ENCODE measurements at regions not wholly inside any gene's neighbourhood (a gene's known extent, or its start where the extent isn't known, plus 50 kb on each side); places are given as distances from the start of the nearest gene placed in this dataset.

DNA sequence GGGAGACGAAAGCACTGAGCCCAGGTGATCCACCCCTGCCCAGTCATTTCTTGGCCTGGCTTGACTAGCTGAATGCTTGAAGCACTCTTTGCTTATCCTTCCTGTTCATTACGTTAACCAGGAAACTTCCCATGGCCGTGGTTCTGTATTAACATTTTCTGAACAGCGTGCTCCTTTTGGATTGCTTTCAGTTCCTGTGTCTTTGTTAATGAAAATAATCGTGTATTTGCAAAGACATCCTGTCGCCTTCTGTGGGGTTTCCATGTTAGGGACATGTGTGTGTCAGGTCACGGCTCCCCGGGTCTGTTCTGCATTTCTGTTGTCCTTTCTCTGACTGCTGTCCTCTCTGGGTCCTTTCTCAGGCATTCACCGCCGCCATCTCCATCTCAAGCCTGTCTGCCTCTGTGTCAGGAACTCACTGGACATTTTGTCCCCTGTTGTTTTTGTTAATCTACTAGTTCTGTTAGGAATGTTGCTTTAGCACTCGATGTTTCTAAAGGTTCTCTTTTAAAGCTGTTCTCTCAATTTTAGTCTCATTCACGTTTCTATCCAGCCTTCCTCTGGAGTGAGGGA, 434.1 kb upstream of the HS6ST1 start:
- Histone ChIP-seq H3K4me1 (ENCODE audit: insufficient read depth, low read length) (no peaks in the 10 kb centered on the region), H3K9ac (ENCODE audit: low read depth, low read length) (no peak overlapping the region), H3K27ac (ENCODE audit: low read length) (no peak overlapping the region), H3K27me3 (ENCODE audit: insufficient read depth, low read length) (no peaks in the 10 kb centered on the region), H3K9me3 (ENCODE audit: insufficient read depth, low read depth, low read length) (no peaks in the 10 kb centered on the region), H3K4me3 (ENCODE audit: low read length) (no peak overlapping the region), H3K36me3 (ENCODE audit: insufficient read depth, low read depth, low read length) (no peaks in the 10 kb centered on the region)

DNA sequence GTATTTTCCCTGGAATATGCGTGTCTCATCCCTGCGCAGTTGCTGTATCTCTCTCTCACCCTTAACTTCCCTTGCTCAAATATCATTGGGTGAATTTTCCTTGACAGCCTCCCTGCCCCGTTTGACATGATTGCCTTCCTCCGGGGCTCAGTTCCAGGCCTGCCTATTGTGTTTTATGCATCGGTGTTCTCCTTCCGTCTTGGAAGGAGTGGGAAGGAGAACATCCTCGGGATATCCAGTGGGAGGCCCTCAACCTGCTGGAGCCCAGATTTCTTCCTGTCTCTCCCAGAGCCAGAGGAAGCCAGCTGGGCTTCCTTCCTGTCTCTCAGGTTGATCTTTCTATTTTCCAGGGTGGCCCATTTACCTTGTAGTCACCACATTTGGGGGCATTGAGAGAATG, 434.7 kb upstream of the HS6ST1 start:
- Histone ChIP-seq H3K9me3 (ENCODE audit: insufficient read depth, low read depth, low read length) (no peaks in the 10 kb centered on the region), H3K27me3 (ENCODE audit: insufficient read depth, low read length) (no peaks in the 10 kb centered on the region), H3K4me3 (ENCODE audit: low read length) (no peak overlapping the region), H3K27ac (ENCODE audit: low read length) (no peak overlapping the region), H3K4me1 (ENCODE audit: insufficient read depth, low read length) (no peaks in the 10 kb centered on the region), H3K36me3 (ENCODE audit: insufficient read depth, low read depth, low read length) (no peaks in the 10 kb centered on the region), H3K9ac (ENCODE audit: low read depth, low read length) (no peak overlapping the region)

DNA sequence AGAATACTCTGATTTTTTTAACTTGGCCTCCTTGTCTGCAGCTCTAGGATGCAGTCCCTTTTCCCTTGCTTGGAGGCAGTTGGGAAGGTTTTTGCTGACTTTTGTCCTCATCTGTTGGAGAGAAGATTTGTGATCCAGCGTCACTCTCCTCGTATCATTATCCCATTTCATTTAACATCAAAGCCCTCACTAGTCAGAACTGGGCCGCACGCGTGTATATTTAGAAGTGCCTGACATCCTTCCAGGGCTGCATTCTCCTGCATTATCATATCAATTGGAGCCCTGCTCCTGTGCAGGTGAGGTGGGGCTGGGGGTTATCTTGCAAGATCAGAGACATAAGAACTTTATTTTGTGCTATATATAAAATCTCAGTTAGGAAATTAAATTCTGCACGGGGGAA, 435.1 kb upstream of the HS6ST1 start:
- Histone ChIP-seq H3K36me3 (ENCODE audit: insufficient read depth, low read depth, low read length) (no peaks in the 10 kb centered on the region), H3K9ac (ENCODE audit: low read depth, low read length) (no peak overlapping the region), H3K4me1 (ENCODE audit: insufficient read depth, low read length) (no peaks in the 10 kb centered on the region), H3K27me3 (ENCODE audit: insufficient read depth, low read length) (no peaks in the 10 kb centered on the region), H3K4me3 (ENCODE audit: low read length) (no peak overlapping the region), H3K27ac (ENCODE audit: low read length) (no peak overlapping the region), H3K9me3 (ENCODE audit: insufficient read depth, low read depth, low read length) (no peaks in the 10 kb centered on the region)

DNA sequence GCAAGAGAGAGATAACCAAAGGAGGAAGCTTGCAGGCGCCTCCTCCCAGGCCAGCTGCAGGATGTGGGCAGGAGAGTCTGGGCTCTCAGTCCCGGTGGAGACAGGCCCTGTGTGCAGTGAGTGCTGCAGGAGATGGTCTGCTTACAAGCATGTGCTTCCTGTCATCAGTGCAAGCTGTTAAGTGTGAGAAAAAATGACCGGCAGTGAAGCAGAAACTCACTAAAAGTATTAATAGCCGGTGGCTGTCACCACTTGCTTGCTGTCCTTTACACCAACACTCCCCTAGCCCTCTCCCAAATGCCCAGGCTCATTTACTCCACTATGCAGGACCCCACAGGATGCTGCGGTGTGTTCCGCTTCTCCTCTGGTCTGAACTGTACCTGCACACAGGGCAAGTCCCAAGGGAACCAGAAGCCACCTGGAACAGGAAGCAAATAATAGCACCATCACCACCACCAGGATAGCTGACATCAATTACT, 435.6 kb upstream of the HS6ST1 start:
- no peaks in the 10 kb centered on the region for H3K9me3 ChIP-seq (ENCODE audit: insufficient read depth, low read depth, low read length)
- H3K9ac ChIP-seq (ENCODE audit: low read depth, low read length) = no peak overlapping the region
- no peak overlapping the region for H3K4me3 ChIP-seq (ENCODE audit: low read length)
- no peaks in the 10 kb centered on the region for H3K36me3 ChIP-seq (ENCODE audit: insufficient read depth, low read depth, low read length)
- no peaks in the 10 kb centered on the region for H3K4me1 ChIP-seq (ENCODE audit: insufficient read depth, low read length)
- H3K27me3 ChIP-seq (ENCODE audit: insufficient read depth, low read length) = no peaks in the 10 kb centered on the region
- H3K27ac ChIP-seq (ENCODE audit: low read length) = no peak overlapping the region

DNA sequence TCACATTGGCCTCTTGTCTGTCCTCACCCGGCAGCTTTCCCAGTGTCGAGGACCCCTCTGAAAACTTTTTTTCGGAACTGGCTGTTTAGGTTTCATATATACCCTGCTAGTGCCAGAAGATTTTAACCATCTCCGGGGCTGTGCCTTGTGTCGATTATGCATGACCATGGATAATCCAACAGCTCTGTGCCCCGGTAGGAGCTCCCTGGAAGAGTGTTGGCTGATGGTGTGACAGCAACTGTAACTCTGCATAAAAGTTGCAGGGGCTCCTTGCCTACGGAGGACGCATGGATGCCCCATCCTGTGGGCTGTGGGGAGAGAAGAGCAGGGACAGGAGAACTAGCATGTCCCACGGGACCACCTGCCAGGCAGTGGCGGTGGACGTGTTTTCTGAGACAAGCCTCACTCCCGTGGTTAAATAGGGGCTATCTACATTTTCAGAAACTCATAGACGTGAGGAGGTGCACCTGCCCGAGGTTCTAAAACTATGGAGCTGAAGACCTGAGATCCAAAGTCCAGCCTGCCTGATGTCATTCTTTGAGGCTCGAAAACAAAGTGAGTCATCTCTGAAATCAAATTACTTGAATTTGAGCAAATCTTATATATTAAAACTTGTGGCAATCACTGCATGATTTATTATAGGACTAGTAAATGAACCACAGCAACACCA, 437.2 kb upstream of the HS6ST1 start:
- Histone ChIP-seq H3K9ac (ENCODE audit: low read depth, low read length) (no peak overlapping the region), H3K4me1 (ENCODE audit: insufficient read depth, low read length) (no peaks in the 10 kb centered on the region), H3K27ac (ENCODE audit: low read length) (no peak overlapping the region), H3K36me3 (ENCODE audit: insufficient read depth, low read depth, low read length) (no peaks in the 10 kb centered on the region), H3K4me3 (ENCODE audit: low read length) (no peak overlapping the region), H3K9me3 (ENCODE audit: insufficient read depth, low read depth, low read length) (no peaks in the 10 kb centered on the region), H3K27me3 (ENCODE audit: insufficient read depth, low read length) (no peaks in the 10 kb centered on the region)

DNA sequence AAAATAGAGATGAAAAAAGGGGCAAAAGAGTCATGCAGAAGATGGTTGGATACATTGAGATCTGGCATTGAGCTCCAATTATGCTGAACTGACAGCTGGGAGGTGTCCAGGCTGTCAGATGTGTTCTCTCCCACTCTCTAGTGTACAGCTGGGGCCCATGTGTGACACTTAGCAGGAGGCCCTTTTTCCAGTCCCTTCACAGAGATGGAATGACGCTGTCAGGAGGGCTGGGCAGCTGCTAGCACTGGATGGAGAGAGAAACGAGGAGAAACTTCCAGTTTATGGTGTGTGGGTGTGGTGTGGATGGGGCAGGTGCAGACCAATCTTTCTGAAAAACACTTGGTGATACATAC, 437.7 kb upstream of the HS6ST1 start:
- no peak overlapping the region for H3K9ac ChIP-seq (ENCODE audit: low read depth, low read length)
- H3K4me3 ChIP-seq (ENCODE audit: low read length) = no peak overlapping the region
- H3K36me3 ChIP-seq (ENCODE audit: insufficient read depth, low read depth, low read length) = no peaks in the 10 kb centered on the region
- no peaks in the 10 kb centered on the region for H3K9me3 ChIP-seq (ENCODE audit: insufficient read depth, low read depth, low read length)
- no peaks in the 10 kb centered on the region for H3K4me1 ChIP-seq (ENCODE audit: insufficient read depth, low read length)
- H3K27ac ChIP-seq (ENCODE audit: low read length) = no peak overlapping the region
- H3K27me3 ChIP-seq (ENCODE audit: insufficient read depth, low read length) = no peaks in the 10 kb centered on the region

DNA sequence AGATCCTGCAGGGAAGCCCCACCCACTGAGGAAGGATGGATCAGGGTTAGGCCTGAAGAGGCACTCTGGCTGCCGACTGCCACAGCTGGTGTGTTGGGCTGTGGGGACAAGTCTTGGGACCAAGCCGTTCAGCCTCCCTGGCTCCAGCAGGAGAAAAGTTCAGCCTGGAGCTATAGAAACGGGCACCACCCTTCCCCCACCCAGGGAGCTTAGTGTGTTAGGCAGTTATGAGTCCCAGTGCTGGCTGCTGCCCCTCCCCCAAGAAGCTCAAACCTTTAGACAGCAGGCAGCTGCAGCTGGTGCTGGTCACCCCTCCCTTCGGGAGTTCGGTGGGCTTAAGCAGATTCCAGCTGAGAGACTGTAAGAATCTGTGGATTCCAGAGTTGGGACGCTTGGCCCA, 447.1 kb upstream of the HS6ST1 start:
- no peaks in the 10 kb centered on the region for H3K27me3 ChIP-seq (ENCODE audit: insufficient read depth, low read length)
- no peaks in the 10 kb centered on the region for H3K36me3 ChIP-seq (ENCODE audit: insufficient read depth, low read depth, low read length)
- H3K9ac ChIP-seq (ENCODE audit: low read depth, low read length) = no peak overlapping the region
- peaks cover 1% of the 10 kb centered on the region; the same call in 1 of the 2 replicates for H3K4me1 ChIP-seq (ENCODE audit: insufficient read depth, low read length)
- H3K27ac ChIP-seq (ENCODE audit: low read length) = no peak overlapping the region
- no peak overlapping the region for H3K4me3 ChIP-seq (ENCODE audit: low read length)
- no peaks in the 10 kb centered on the region for H3K9me3 ChIP-seq (ENCODE audit: insufficient read depth, low read depth, low read length)

DNA sequence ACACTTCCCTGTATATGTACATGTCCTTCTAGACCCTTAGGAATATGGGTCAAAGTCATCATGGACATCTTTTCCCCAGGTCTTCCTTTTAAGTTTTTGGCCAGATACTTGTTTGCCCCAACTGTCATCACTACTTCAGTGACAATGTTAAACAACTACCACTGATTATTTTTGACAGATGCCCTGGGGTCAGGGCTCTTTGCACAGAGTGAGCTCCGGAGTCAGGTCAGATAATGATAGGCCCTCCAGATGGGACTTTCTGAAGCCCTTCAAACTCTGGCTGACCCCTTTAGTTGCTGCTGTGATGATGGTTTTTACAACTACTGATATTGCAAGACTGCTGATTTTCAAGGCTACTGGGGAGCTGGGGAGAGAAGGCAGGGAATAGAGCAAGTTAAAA, 449.4 kb upstream of the HS6ST1 start:
- Histone ChIP-seq H3K27me3 (ENCODE audit: insufficient read depth, low read length) (no peaks in the 10 kb centered on the region), H3K9ac (ENCODE audit: low read depth, low read length) (no peak overlapping the region), H3K4me3 (ENCODE audit: low read length) (no peak overlapping the region), H3K9me3 (ENCODE audit: insufficient read depth, low read depth, low read length) (no peaks in the 10 kb centered on the region), H3K27ac (ENCODE audit: low read length) (no peak overlapping the region), H3K36me3 (ENCODE audit: insufficient read depth, low read depth, low read length) (no peaks in the 10 kb centered on the region), H3K4me1 (ENCODE audit: insufficient read depth, low read length) (peaks cover 8% of the 10 kb centered on the region; the same call in 1 of the 2 replicates)

DNA sequence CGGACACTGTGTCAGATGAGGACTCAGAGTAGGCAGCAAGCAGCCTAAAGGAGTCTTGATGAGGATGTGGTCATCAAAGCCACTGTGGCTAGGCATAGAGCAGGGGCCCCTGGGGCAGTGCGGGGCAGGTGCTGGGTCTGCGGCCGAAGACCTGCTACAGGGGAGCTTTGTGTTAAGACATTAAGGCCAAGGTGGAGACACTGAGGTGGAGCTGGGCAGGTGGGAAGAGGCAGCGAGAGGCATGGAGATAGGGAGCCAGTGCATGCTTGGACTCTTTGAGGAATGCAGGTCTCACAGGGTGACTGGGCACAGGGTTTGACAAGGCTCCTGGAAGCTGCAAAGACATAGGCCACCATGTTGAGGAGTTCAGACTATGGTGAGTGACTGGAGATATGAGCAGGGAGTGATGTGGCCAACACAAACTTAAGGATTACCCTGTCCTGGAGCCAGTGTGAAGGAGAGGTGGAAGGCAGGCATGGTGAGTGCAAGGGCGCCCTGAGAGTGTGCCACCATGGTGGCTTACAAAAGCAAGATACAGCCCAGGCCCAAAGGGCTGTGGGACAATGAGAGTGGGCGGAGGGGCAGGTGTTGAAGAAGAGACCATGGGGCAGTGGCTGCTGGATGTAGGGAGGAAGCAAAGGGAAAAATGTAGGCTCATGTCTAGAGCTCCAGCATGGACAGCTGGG, 450.9 kb upstream of the HS6ST1 start:
- Histone ChIP-seq H3K27ac (ENCODE audit: low read length) (no peak overlapping the region), H3K36me3 (ENCODE audit: insufficient read depth, low read depth, low read length) (no peaks in the 10 kb centered on the region), H3K9ac (ENCODE audit: low read depth, low read length) (no peak overlapping the region)

DNA sequence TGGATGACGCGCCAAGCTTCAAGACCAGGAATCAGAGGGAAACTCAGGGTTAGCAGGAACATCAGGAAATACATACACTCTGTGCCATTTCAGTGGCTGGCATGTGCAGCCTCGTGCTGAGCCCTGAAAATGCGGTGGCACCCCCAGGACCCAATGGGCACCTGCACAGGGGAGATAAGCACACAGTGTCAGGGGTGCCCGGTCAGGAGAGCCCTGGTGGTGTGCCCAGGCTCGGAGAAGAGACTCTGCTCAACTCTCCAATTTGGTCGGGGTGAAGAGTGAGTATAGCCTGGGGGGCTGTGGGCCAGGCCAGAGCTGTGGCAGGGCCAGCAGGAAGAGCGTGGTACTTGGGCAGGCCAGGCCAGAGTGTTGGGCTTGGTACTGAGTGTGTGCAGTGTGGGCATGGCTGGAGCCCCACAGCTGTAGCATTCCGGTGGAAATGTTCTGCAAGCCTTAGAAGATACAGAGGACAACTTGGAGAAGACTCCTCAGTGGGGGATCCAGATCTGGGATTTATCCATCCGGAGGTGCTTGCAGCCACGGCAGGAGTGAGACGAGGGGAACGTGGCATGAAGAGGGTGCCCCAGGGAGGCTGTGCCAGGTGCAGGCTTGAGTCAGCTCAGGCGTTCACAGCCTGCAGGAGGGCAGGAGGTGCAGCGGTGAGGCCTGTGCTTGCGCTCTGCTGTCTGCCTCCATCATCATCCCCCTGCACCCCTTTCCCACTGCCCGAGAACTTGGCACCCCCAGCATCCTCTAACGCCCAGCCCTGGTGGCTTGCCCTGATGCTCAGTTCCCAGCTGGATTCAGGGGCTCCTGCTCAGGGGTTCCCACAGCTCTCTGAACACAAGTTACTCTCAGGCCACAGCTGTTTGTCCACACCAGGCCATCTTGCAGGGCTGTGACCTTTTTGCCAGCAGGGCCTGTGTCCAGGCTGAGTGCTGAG, 451.7 kb upstream of the HS6ST1 start:
- Histone ChIP-seq H3K9ac (ENCODE audit: low read depth, low read length) (no peak overlapping the region), H3K27ac (ENCODE audit: low read length) (no peak overlapping the region), H3K4me3 (ENCODE audit: low read length) (no peak overlapping the region), H3K36me3 (ENCODE audit: insufficient read depth, low read depth, low read length) (no peaks in the 10 kb centered on the region), H3K4me1 (ENCODE audit: insufficient read depth, low read length) (peaks cover 8% of the 10 kb centered on the region; the same call in 1 of the 2 replicates), H3K27me3 (ENCODE audit: insufficient read depth, low read length) (no peaks in the 10 kb centered on the region), H3K9me3 (ENCODE audit: insufficient read depth, low read depth, low read length) (no peaks in the 10 kb centered on the region)

More for the DNA sequence above, 450.9 kb upstream of the HS6ST1 start:
- Histone ChIP-seq H3K27me3 (ENCODE audit: insufficient read depth, low read length) (no peaks in the 10 kb centered on the region), H3K4me3 (ENCODE audit: low read length) (no peak overlapping the region), H3K4me1 (ENCODE audit: insufficient read depth, low read length) (peaks cover 8% of the 10 kb centered on the region; the same call in 1 of the 2 replicates), H3K9me3 (ENCODE audit: insufficient read depth, low read depth, low read length) (no peaks in the 10 kb centered on the region)

DNA sequence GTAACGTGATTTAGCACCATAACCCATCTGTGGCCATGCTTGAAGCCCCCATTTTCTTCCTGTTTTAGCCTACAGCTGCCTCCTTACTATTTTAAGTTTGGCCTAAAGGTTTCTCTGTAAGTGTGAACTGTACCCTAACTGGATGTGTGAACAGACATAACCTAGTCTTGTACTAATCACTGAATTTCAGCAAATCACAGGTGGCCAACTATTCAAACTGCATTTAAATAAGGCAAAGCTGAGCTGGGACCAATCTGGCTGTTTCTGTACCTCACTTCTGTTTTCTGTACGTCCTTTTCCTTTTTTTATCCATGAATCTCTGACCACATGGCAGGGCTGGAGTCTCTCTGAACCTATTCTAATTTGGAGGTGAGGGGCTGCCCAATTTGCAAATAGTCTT, 452.7 kb upstream of the HS6ST1 start:
- H3K27me3 ChIP-seq (ENCODE audit: insufficient read depth, low read length) = no peaks in the 10 kb centered on the region
- no peak overlapping the region for H3K4me3 ChIP-seq (ENCODE audit: low read length)
- peaks cover 8% of the 10 kb centered on the region; the same call in 1 of the 2 replicates for H3K4me1 ChIP-seq (ENCODE audit: insufficient read depth, low read length)
- H3K9ac ChIP-seq (ENCODE audit: low read depth, low read length) = no peak overlapping the region
- H3K36me3 ChIP-seq (ENCODE audit: insufficient read depth, low read depth, low read length) = no peaks in the 10 kb centered on the region
- no peaks in the 10 kb centered on the region for H3K9me3 ChIP-seq (ENCODE audit: insufficient read depth, low read depth, low read length)
- H3K27ac ChIP-seq (ENCODE audit: low read length) = no peak overlapping the region
